ENCODE measurements at regions not wholly inside any gene's neighbourhood (a gene's known extent, or its start where the extent isn't known, plus 50 kb on each side); places are given as distances from the start of the nearest gene placed in this dataset.

GRCh38 chr12:97235102-97235501 is 227.5 kb upstream of the RMST start:
- TF ChIP-seq ZFP3 (CRISPR knock-in tag; IDR thresholded peaks at IDR 0.05) = no peak
- TF ChIP-seq SNAI2 (CRISPR knock-in tag; IDR thresholded peaks at IDR 0.05) = no peak
- TF ChIP-seq ZNF70 (CRISPR knock-in tag; IDR thresholded peaks at IDR 0.05) = no peak

Measured in SK-N-SH treated with all-trans-retinoic acid at 6 μM for 48 hours (cell line).